ENCODE measurements at regions not wholly inside any gene's neighbourhood (a gene's known extent, or its start where the extent isn't known, plus 50 kb on each side); places are given as distances from the start of the nearest gene placed in this dataset.

DNA sequence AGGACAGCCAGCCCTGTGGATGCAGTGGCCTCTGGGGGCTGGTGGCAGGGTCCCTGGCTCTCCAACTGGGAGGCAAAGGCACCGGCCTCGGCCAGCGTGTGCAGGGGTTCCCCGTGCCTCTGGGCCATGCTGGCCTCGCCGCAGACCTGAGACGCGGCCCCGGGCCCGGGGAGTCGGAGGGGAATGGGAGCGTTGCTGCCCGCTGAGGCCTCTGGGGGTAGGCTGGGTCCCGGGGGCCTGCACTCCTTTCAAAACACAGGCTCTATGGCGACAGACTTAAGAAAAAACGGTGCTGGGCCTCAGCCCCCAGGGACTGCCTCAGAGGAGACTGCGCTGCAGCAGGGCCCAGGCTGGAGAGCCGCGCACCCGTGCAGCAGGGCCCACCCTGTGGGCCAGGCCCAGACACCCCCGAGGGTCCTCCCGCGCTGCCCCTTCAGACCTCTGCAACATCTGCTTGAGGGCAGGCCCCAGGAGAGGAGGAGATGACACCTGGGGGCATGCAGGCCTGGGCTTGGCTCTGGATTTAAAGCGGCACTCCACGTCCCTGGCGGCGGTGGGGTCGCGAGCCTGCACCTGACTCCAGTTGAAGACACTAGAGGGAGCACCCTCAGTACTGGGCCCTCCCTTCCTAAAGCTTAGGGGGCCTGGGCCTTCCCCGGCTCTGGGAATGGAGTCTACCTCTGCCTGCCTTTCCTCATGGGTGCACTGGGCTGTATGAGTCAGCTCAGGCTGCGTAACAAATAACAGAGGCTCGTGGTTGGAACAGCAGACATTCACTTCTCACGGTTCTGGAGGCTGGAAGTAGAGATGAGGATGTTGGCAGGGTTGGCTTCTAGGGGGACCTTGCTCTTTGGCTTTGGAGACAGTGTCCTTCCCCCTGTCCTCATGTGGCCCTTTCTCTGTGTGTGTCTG lies 117.4 kb upstream of the RPS6KA2 start:
- H3K9me3 ChIP-seq, result peaks cover 0 to 5% (median 0%) of the 10 kb centered on the region in 4 donors
- no peak for DNase-seq (ENCODE audit: low spot score in 2 of 2)
- no peaks in the 10 kb centered on the region for H3K27me3 ChIP-seq
- TF ChIP-seq EP300 (IDR thresholded peaks at IDR 0.05) (no peak), POLR2A (IDR thresholded peaks at IDR 0.05) (no peak)
- TF ChIP-seq, protein P1, sequence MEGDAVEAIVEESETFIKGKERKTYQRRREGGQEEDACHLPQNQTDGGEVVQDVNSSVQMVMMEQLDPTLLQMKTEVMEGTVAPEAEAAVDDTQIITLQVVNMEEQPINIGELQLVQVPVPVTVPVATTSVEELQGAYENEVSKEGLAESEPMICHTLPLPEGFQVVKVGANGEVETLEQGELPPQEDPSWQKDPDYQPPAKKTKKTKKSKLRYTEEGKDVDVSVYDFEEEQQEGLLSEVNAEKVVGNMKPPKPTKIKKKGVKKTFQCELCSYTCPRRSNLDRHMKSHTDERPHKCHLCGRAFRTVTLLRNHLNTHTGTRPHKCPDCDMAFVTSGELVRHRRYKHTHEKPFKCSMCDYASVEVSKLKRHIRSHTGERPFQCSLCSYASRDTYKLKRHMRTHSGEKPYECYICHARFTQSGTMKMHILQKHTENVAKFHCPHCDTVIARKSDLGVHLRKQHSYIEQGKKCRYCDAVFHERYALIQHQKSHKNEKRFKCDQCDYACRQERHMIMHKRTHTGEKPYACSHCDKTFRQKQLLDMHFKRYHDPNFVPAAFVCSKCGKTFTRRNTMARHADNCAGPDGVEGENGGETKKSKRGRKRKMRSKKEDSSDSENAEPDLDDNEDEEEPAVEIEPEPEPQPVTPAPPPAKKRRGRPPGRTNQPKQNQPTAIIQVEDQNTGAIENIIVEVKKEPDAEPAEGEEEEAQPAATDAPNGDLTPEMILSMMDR (IDR thresholded peaks at IDR 0.05), result no peak
- H3K27ac ChIP-seq, result no peak overlapping the region
- no peaks in the 10 kb centered on the region for H3K4me1 ChIP-seq
- H3K36me3 ChIP-seq, result no peaks in the 10 kb centered on the region
- H3K4me3 ChIP-seq, result no peak overlapping the region
- WGBS, 2 donors, result 86 to 91% methylated on average over 23 to 27 of the region's 33 CpGs

DNA sequence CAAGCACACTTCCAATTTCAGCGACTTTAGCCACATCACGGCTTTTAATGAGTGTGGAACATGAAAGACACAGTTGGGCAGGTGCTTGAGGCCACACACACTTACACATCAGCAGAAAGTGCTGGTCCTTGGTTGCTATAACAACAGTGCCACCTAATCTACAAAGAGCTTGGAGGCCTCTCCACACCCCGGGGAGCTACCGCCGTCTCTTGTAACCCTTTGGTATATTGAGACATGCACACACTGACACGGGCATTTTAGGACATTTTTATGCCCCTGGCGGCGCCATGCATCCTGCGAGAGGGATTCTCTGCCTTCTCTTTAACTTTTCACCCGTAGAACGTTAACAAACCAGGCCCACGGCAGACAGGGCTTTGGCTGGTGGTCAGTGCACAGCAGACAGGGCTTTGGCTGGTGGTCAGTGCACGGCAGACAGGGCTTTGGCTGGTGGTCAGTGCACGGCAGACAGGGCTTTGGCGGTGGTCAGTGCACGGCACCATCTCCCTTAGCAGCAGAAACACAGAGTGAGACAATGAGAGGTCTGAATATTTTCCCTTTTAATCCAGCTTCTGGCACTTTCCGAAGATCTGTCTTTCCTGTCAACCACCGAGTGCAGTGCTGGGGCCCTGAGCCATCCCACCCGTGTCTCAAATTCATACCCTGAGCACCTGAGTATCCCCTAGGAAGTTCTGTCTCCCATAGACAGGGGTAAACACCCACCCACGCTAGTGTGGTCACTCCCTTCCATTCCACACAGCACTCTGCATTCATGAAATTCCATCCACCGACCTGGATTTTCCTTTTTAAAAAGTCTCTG lies 116.6 kb upstream of the RPS6KA2 start:
- DNase-seq (ENCODE audit: low spot score in 2 of 2), result no peak
- no peaks in the 10 kb centered on the region for H3K4me1 ChIP-seq
- no peak overlapping the region for H3K4me3 ChIP-seq
- peaks cover 0 to 5% (median 0%) of the 10 kb centered on the region in 4 donors for H3K9me3 ChIP-seq
- TF ChIP-seq EP300 (IDR thresholded peaks at IDR 0.05), result no peak
- TF ChIP-seq, protein P1 (IDR thresholded peaks at IDR 0.05), result no peak
- WGBS, 2 donors, result 78 to 81% methylated on average over 21 of the region's 21 CpGs
- H3K27me3 ChIP-seq, result no peaks in the 10 kb centered on the region
- H3K36me3 ChIP-seq, result no peaks in the 10 kb centered on the region
- no peak overlapping the region for H3K27ac ChIP-seq

DNA sequence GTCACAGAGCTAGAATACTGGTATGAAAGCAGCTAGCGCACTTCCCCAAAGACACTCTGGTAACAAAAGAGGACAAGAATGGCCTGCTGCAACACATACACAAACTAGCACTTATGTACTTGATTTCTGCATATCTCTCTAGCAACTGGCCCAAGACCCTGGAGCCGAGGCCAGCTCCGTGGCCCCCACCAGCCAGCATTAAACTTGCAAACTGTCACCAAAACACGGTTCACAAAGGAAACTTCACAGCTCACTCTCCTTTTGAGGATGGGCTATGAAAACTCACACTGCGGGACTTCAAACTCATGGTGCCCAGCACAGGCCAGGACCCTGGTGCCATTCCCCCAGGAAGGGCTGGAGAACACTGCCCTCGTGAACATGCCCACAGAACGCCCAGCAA lies 115.9 kb upstream of the RPS6KA2 start:
- H3K4me1 ChIP-seq, result no peaks in the 10 kb centered on the region
- no peaks in the 10 kb centered on the region for H3K27me3 ChIP-seq
- no peaks in the 10 kb centered on the region for H3K36me3 ChIP-seq
- DNase-seq (ENCODE audit: low spot score in 2 of 2), result no peak
- no peak overlapping the region for H3K27ac ChIP-seq
- H3K4me3 ChIP-seq, result no peak overlapping the region
- 90 to 95% methylated on average over 7 of the region's 7 CpGs for WGBS, 2 donors
- H3K9me3 ChIP-seq, result peaks cover 0 to 5% (median 0%) of the 10 kb centered on the region in 4 donors
- no peak for TF ChIP-seq POLR2A (IDR thresholded peaks at IDR 0.05)
- TF ChIP-seq, protein P1 (IDR thresholded peaks at IDR 0.05), result no peak
- no peak for TF ChIP-seq EP300 (IDR thresholded peaks at IDR 0.05)

DNA sequence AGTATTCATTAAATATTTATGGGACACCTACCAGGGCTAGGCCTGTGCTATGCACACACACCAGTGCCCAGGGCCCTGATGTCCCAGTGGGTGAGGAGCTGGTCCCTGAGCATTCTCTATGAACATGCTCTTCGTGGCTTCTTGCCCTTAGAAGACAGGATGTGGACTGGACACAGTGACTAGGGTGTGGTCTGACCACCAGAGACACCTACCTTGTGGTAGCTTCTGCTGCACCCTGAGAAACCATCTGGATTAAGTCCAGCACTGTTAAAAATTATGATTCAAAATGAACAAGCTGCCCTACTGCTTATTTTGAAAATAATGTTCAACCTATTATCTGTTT lies 112.9 kb upstream of the RPS6KA2 start:
- no peak overlapping the region for H3K4me3 ChIP-seq
- no peaks in the 10 kb centered on the region for H3K36me3 ChIP-seq
- no peaks in the 10 kb centered on the region for H3K4me1 ChIP-seq
- H3K27ac ChIP-seq, result no peak overlapping the region
- peaks cover 0 to 5% (median 0%) of the 10 kb centered on the region in 4 donors for H3K9me3 ChIP-seq
- TF ChIP-seq POLR2A (IDR thresholded peaks at IDR 0.05) (no peak), EP300 (IDR thresholded peaks at IDR 0.05) (no peak)
- TF ChIP-seq, protein P1 (IDR thresholded peaks at IDR 0.05), result no peak
- DNase-seq (ENCODE audit: low spot score in 2 of 2), result no peak
- 50 to 71% methylated on average over 1 of the region's 1 CpG for WGBS, 2 donors
- H3K27me3 ChIP-seq, result no peaks in the 10 kb centered on the region

Measured in tibial nerve (tissue), 4 donors.